HEK293 (cell line): ENCODE measurements at regions not wholly inside any gene's neighbourhood (a gene's known extent, or its start where the extent isn't known, plus 50 kb on each side); places are given as distances from the start of the nearest gene placed in this dataset.

ENCODE experiments used
- BCL11B ChIP-seq: fragments of 450-650 bp; formaldehyde crosslinking; IDR thresholded peaks from 2 replicates; pipeline ENCODE4 v1.5.1; 2016; ENCODE audit warnings: low read depth, missing biosample characterization, missing genetic modification characterization
- ZNF23 ChIP-seq: fragments of 450-650 bp; formaldehyde crosslinking; IDR thresholded peaks from 2 replicates; pipeline ENCODE4 v1.5.1; 2016; ENCODE audit warnings: missing biosample characterization, missing genetic modification characterization, borderline replicate concordance
- TF ChIP-seq, protein P1 (sequence below): fragments of 450-650 bp; formaldehyde crosslinking; IDR thresholded peaks from 2 replicates; pipeline ENCODE4 v1.5.1; 2016; ENCODE audit warnings: missing biosample characterization, missing genetic modification characterization, low read depth

DNA sequence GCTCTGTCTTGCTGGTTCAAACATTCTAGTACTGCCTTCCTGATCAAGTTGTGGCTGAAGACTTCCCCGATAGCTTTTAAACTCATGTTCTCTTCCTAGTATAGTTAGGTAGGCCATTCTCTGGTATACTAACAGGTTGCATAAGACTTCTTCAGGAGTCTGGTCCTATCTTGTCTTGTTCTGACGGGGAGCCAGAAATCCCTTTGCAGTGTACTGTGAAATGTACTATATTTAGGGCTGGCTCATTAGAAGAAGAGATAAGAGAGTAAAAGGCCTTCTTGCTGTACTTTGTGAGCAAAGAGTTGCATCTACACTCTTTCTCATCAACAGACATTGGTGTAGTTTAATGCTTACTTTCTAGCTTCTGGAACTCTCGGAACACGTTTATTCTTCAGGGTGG lies 331.9 kb downstream of the NUP35 start:
- TF ChIP-seq BCL11B (tag by site-specific recombination) (no peak), ZNF23 (tag by site-specific recombination) (no peak)
- TF ChIP-seq, protein P1, sequence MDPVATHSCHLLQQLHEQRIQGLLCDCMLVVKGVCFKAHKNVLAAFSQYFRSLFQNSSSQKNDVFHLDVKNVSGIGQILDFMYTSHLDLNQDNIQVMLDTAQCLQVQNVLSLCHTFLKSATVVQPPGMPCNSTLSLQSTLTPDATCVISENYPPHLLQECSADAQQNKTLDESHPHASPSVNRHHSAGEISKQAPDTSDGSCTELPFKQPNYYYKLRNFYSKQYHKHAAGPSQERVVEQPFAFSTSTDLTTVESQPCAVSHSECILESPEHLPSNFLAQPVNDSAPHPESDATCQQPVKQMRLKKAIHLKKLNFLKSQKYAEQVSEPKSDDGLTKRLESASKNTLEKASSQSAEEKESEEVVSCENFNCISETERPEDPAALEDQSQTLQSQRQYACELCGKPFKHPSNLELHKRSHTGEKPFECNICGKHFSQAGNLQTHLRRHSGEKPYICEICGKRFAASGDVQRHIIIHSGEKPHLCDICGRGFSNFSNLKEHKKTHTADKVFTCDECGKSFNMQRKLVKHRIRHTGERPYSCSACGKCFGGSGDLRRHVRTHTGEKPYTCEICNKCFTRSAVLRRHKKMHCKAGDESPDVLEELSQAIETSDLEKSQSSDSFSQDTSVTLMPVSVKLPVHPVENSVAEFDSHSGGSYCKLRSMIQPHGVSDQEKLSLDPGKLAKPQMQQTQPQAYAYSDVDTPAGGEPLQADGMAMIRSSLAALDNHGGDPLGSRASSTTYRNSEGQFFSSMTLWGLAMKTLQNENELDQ (tag by site-specific recombination): no peak
